ENCODE measurements at regions not wholly inside any gene's neighbourhood (a gene's known extent, or its start where the extent isn't known, plus 50 kb on each side); places are given as distances from the start of the nearest gene placed in this dataset.

GRCh38 chr1:234988155-234988517 is 140.5 kb downstream of the TOMM20 start:
- no peak for DNase-seq

DNA sequence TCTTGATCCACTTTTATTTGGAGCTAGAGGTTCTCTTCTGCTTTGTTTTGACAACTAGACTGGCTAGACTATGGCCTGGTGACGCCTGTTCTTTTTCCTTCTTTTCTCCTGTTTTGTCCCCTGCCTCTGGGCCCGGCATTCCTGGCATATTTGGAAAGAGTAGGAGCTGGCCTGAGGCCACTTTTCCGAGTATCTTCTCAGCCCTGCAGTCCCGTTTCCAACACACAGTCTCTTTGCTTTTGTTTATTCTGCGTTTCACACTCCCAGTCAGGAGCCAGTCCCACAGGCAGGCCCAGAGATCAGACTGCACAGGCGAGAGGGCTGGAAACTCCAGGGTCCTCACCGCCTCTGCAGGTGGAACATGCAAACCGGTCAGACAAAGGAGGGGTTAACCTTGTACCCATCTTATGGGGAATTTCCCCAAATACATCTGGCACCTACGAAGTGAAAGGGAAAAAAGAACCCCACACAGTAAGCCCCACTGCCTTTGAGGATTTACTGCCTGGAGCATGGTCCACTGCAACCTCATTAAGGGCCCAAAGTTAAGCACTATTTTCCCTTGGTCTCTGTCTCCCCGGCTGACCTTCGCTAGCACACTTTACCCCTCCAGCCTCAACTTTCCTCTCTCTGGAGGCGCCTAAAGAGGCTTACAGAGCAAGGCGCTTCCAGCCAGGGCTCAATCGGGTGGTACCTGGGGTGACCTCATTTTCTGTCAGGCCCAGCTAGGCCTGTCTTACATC is 141.1 kb downstream of the TOMM20 start:
- no peak for DNase-seq

- peak; percentile 68 for DNase-seq
These were observed 141.8 kb downstream of the TOMM20 start for GRCh38 chr1:234986750-234987414.

GRCh38 chr1:234985516-234986294 is 142.9 kb downstream of the TOMM20 start:
- DNase-seq = no peak

GRCh38 chr1:234985007-234985370 is 143.6 kb downstream of the TOMM20 start:
- no peak for DNase-seq

DNA sequence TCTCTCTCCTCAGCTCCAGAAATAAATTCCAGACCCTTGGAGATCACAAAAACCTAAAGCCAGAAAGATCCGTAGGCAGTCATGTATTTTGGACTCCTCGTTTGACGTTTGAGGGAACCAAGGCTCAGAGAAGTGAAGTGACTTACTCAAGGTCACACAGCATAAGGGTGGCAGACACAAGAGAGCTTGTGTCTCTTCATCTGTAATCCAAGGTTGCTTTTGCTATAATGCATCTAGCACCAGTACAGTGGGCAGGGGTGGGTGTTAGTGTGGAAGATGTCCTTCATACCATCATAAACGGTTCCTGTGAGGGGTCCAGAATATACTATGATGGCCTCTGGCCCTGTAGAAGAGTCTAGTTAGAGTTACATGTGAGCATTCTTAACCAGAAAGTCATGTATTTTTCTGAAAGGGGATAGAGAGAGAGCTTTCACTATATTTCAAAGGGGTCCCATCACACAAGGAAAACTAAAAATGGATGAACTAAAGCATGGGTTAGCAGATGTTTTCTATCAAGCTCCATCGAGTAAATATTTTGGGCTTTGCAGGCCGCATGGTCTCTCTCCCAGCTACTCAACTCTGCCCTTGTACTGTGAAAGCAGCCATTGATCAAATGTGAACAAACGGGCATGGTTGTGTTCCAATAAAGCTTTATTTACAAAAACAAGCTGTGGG is 144.9 kb downstream of the TOMM20 start:
- DNase-seq = no peak

- no peak for DNase-seq
These were observed 146.9 kb downstream of the TOMM20 start for GRCh38 chr1:234981758-234982157.

GRCh38 chr1:234980645-234981396 is 147.8 kb downstream of the TOMM20 start:
- DNase-seq = peak; percentile 88

DNA sequence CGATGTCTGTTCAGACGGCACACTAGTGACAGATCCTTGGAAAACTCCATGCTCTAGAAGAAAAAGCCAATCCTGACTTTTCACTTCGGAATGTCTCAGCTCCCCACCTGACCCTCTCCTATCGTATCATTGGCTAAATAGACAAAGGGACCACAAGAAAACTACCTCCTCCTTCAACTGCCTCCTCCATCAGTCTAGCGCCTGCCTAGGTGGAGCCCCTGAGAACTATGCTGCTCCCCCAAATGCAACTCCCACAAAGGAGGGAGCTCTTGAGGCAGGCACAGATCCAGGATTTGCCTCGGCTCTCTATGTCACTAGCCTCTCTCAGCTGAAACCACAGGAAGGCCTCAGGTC is 148.4 kb downstream of the TOMM20 start:
- no peak for DNase-seq

DNA sequence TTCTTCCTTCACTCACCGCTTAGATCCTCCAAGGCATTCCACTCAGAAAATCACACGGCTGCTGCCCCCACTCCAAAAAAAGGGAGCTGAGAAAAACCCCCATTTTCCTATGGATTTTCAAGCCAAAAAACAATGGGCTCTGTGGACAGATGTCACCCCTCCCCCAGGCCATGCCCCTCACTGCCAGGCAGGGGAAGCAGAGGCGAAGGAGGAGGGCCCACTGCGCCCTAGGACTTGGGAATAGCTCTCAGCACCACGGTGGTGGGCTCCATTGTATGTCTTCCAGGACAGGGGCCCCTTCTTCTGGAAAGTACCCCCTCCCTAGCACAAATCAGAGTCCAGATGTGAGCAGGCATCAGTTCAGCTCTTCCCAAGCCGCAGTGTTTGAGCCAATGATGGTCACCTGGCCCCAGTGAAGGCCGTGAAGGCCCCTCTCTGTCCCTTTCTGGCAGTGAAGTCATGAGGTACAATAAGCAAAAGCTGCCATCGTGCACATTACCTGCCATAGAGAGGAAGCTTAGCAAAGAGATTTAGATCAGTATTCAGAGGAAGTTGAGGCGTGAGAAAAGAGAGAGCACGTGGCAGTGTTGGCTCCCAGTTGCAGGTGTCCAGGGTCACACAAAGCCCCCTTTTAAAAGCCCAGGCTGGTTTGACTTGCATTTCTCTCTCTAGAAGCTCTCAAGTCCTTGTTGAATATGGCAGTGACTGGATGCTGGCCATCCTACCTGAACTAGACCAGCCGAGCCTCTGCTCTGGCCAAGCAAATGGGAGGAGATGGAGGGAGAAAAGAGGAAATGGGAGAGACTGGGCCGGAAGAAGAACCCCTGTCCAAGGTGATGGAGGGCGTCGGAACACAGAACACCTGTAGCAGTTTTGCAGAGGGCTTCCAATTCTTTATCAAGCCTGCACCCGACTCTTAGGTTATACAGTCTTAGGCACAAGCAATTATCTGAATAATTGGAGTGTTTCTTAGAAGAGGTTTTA is 149.0 kb downstream of the TOMM20 start:
- DNase-seq = no peak

GRCh38 chr1:234978397-234979295 is 150.0 kb downstream of the TOMM20 start:
- peak; percentile 53 for DNase-seq

- DNase-seq = no peak
These were observed 150.7 kb downstream of the TOMM20 start for GRCh38 chr1:234977875-234978396.

DNA sequence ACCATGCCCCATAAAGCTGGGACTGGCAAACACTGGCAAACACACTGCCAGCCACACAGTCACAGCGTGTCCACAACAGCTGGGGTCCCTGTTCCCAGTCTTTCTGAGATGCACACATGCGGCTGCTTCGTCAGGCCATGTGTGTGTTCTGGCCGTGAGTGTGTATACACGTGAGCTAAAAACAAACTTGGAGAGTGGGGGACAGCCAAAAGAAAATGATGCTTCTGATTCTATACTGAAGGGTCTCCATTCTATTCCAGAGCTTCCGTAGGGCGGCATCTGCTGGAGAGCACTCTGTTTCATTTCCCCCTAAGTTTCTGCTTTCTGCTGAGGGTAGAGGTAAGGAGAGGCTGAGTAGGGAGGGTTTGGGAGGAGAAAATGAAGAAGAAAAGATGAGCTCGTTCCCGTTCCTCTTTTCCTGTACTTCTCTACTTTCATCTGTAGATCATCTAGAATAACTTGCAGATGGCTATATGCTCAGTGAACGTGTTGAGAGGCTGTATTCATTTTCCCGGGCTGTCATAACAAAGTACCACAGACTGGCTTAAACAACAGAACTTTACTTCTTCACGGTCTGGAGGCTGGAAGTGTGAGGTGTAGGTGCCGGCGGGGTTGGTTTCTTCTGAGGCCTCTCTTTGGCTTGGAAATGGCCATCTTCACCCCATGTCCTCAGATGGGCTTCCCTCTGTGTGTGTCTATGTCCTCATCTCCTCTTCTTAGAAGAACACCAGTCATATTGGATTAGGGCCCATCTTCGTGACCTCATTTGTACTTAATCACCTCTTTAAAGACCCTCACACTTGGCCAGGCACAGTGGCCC is 151.6 kb downstream of the TOMM20 start:
- no peak for DNase-seq

DNA sequence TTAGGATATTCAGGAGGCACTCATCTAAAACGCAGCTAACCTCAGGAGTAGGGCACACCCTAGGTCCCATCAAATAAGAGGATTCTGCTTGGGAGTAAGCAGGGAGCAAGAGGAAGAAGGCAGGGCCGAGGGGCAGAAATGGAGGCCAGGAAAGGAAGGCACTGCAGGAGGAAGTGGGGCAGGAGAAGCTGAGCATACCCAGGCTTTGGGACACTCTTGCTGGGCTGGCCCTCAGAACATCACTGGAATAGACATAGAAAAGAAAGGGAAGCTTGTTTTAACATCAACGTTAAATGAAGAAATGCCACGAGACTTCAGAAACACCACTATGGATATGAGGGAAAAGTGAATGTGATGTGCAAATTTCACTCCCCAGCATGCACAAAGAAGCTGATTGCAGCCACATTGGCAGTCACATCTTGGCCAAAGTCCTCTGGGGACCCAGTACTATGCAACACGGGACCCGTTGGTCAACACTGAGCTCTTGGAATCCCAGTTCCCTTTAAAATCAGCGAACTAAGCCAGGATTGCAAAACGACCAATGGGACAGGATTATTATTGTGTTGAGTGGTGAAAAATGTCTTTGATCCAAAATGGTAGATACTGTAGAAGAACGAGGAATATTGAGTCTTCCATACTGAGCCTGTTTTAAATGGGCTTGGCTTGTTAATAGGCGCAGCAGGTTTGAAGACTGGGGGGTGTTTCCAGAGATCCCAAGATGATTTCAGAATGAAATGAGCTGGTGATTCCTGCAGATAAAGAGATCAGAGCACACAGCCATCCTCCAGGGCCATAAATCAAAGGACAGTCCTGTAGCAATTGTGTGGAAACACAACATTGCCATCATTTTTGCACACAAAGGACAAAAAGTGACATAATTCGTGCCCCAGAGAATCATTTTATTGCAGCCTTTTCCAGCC is 152.4 kb downstream of the TOMM20 start:
- peak; percentile 35 for DNase-seq

- peak; percentile 95 for DNase-seq
These were observed 153.3 kb downstream of the TOMM20 start for GRCh38 chr1:234975122-234975940.

DNA sequence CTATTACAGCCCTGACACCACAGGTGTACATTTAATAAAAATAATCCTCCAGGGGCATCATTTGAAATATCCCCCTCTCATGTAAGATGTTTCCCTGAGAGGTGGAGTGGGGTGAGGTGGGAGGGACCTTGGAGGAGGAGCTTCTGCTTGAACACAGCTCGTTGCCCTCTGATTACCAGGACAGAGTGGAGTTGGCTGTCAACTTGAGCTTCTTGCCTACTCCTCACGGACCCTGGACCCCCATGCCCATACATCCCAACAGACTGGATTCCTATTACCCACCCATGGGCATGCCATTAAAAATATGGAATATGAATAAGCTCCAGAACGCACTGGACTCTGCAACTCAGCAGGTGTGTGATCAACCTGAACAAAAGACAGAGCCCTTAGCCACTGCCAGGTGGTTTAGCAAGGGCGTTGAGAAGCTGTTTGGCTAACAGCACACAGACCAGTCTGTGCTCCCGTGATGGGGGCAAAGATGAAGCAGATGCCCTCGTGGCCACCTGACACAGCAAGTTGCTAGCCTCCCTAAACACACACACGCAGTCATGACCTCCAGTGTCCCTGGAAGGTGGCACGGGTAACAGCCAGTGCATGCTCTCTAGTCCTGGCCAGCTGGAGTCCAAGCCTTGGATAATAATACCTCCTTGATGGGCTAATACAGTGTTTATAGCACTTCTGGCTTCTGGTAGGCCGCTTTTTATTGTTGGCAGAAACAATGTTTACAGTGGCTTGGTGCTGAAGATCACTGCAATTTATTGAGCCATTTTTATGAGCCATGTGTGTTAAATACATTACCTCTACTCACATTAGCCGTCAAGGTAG is 155.0 kb downstream of the TOMM20 start:
- DNase-seq = no peak
